Right atrium auricular region (tissue), 2 donors: ENCODE measurements at regions not wholly inside any gene's neighbourhood (a gene's known extent, or its start where the extent isn't known, plus 50 kb on each side); places are given as distances from the start of the nearest gene placed in this dataset.

Source experiments
- DNase-seq: peaks from one replicate; pipeline ENCODE4 v3.0.0-alpha.2; 2019; ENCODE audit warnings: low spot score
- H3K27ac ChIP-seq, 2 donors: fragments of 200-600 bp; sonication (generic); 1 replicate in 1 of 2; 2 replicates in 1 of 2; pipeline ENCODE4 v1.5.1; 2016 to 2019
- H3K27me3 ChIP-seq, 2 donors: fragments of 200-600 bp; sonication (generic); one replicate each; pipeline versions ENCODE4 v1.5.1 to v1.6.0; 2017 to 2019
- H3K36me3 ChIP-seq: fragments of 200-600 bp; sonication (generic); one replicate; pipeline ENCODE4 v1.5.1; 2016
- H3K4me1 ChIP-seq, 2 donors: fragments of 200-600 bp; sonication (generic); one replicate each; pipeline versions ENCODE4 v1.5.1 to v1.6.0; 2017 to 2019
- H3K4me3 ChIP-seq, 2 donors: fragments of 200-600 bp; sonication (generic); 1 replicate in 1 of 2; 2 replicates in 1 of 2; pipeline ENCODE4 v1.5.1; 2017 to 2019; ENCODE audit warnings: mild to moderate bottlenecking in 1 of 2, moderate library complexity in 1 of 2
- H3K9me3 ChIP-seq, 2 donors: fragments of 200-600 bp; sonication (generic); one replicate each; pipeline ENCODE4 v1.5.1; 2019
- TF ChIP-seq, protein P1 (sequence below), 2 donors: fragments of 200-600 bp; sonication (generic); IDR thresholded peaks; one replicate each; pipeline ENCODE4 v1.5.1; 2019; ENCODE audit warnings: antibody characterized with exemption in 2 of 2

- peak overlapping the region in 1 of 2 donors; percentile 59 for H3K27ac ChIP-seq
- DNase-seq, result no peak
Measured at GRCh38 chr1:212545941-212546635, 62.5 kb upstream of the ATF3 start.

GRCh38 chr1:212549503-212550017, 59.0 kb upstream of the ATF3 start:
- no peaks in the 10 kb centered on the region for H3K4me1 ChIP-seq
- H3K4me3 ChIP-seq, result no peak overlapping the region
- no peaks in the 10 kb centered on the region for H3K36me3 ChIP-seq
- H3K9me3 ChIP-seq, result no peaks in the 10 kb centered on the region
- H3K27ac ChIP-seq, result no peak overlapping the region
- TF ChIP-seq, protein P1, sequence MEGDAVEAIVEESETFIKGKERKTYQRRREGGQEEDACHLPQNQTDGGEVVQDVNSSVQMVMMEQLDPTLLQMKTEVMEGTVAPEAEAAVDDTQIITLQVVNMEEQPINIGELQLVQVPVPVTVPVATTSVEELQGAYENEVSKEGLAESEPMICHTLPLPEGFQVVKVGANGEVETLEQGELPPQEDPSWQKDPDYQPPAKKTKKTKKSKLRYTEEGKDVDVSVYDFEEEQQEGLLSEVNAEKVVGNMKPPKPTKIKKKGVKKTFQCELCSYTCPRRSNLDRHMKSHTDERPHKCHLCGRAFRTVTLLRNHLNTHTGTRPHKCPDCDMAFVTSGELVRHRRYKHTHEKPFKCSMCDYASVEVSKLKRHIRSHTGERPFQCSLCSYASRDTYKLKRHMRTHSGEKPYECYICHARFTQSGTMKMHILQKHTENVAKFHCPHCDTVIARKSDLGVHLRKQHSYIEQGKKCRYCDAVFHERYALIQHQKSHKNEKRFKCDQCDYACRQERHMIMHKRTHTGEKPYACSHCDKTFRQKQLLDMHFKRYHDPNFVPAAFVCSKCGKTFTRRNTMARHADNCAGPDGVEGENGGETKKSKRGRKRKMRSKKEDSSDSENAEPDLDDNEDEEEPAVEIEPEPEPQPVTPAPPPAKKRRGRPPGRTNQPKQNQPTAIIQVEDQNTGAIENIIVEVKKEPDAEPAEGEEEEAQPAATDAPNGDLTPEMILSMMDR (IDR thresholded peaks at IDR 0.05), result no peak
- no peak for DNase-seq
- H3K27me3 ChIP-seq, result no peaks in the 10 kb centered on the region

More at GRCh38 chr1:212545941-212546635, 62.5 kb upstream of the ATF3 start:
- Histone ChIP-seq H3K36me3 (no peaks in the 10 kb centered on the region), H3K27me3 (no peaks in the 10 kb centered on the region), H3K9me3 (no peaks in the 10 kb centered on the region), H3K4me1 (no peaks in the 10 kb centered on the region), H3K4me3 (no peak overlapping the region)
- TF ChIP-seq, protein P1 (IDR thresholded peaks at IDR 0.05), result no peak

GRCh38 chr1:212551929-212552328, 56.6 kb upstream of the ATF3 start:
- no peaks in the 10 kb centered on the region for H3K9me3 ChIP-seq
- H3K27ac ChIP-seq, result no peak overlapping the region
- no peaks in the 10 kb centered on the region for H3K4me1 ChIP-seq
- H3K4me3 ChIP-seq, result no peak overlapping the region
- H3K27me3 ChIP-seq, result no peaks in the 10 kb centered on the region
- no peak for DNase-seq
- H3K36me3 ChIP-seq, result no peaks in the 10 kb centered on the region
- TF ChIP-seq, protein P1 (IDR thresholded peaks at IDR 0.05), result no peak

- Histone ChIP-seq H3K4me1 (peaks cover 0 to 8% of the 10 kb centered on the region in 2 donors), H3K27me3 (no peaks in the 10 kb centered on the region), H3K36me3 (no peaks in the 10 kb centered on the region), H3K27ac (no peak overlapping the region), H3K9me3 (no peaks in the 10 kb centered on the region), H3K4me3 (no peak overlapping the region)
- TF ChIP-seq, protein P1 (IDR thresholded peaks at IDR 0.05), result no peak
- no peak for DNase-seq
Measured at GRCh38 chr1:212553676-212554075, 54.9 kb upstream of the ATF3 start.

- Histone ChIP-seq H3K27me3 (no peaks in the 10 kb centered on the region), H3K4me3 (no peak overlapping the region), H3K27ac (no peak overlapping the region), H3K4me1 (peaks cover 0 to 8% of the 10 kb centered on the region in 2 donors), H3K9me3 (no peaks in the 10 kb centered on the region), H3K36me3 (no peaks in the 10 kb centered on the region)
- TF ChIP-seq, protein P1 (IDR thresholded peaks at IDR 0.05), result no peak
- no peak for DNase-seq
Measured at GRCh38 chr1:212554401-212554800, 54.2 kb upstream of the ATF3 start.
